Adrenal gland (tissue), 9 donors: ENCODE measurements at regions not wholly inside any gene's neighbourhood (a gene's known extent, or its start where the extent isn't known, plus 50 kb on each side); places are given as distances from the start of the nearest gene placed in this dataset.

Experiments used
- DNase-seq, 7 donors: peaks; one replicate each; pipeline ENCODE4 v3.0.0-alpha.2; 2019 to 2020
- H3K27ac ChIP-seq, 5 donors: fragments of 200-600 bp; sonication (generic) in 4 of 5; 1 replicate in 3 of 5; 2 replicates in 2 of 5; pipeline versions ENCODE4 v1.5.1 to v1.8.0; 2016 to 2020; ENCODE audit warnings: mild to moderate bottlenecking in 1 of 5
- H3K27me3 ChIP-seq: fragments of 200-600 bp; 2 replicates; pipeline ENCODE4 v1.8.0; 2021
- H3K36me3 ChIP-seq, 2 donors: fragments of 200-600 bp; replicated peaks in 1 of 2; 1 replicate in 1 of 2; 2 replicates in 1 of 2; pipeline versions ENCODE4 v1.5.1 to v1.8.0; 2018 to 2022
- H3K4me1 ChIP-seq, 2 donors: fragments of 200-600 bp; replicated peaks in 1 of 2; 1 replicate in 1 of 2; 2 replicates in 1 of 2; pipeline versions ENCODE4 v1.5.1 to v1.8.0; 2018 to 2021
- H3K4me3 ChIP-seq, 4 donors: fragments of 200-600 bp; sonication (generic) in 3 of 4; one replicate each; pipeline ENCODE4 v1.5.1; 2016 to 2018
- H3K9me3 ChIP-seq, 3 donors: fragments of 200-600 bp; sonication (generic) in 1 of 3; replicated peaks in 1 of 3; 1 replicate in 2 of 3; 2 replicates in 1 of 3; pipeline versions ENCODE4 v1.5.1 to v1.8.0; 2016 to 2021
- POLR2A ChIP-seq, 2 donors: fragments of 450-650 bp; IDR thresholded peaks; one replicate each; pipeline ENCODE4 v1.6.1; 2017; ENCODE audit warnings: antibody characterized with exemption in 2 of 2, mild to moderate bottlenecking in 2 of 2, moderate library complexity in 1 of 2
- WGBS, 4 donors: extraction: QIAGEN DNeasy Blood & Tissue Kit in 2 of 4; methylation state at CpG; one replicate each; pipeline versions ENCODE4 v1.1.5 to v1.1.7; 2013 to 2017; 5-methylcytosine and 5-hydroxymethylcytosine counted together
- intact Hi-C, 2 donors: fragments of 100-400 bp; cut with DNase I; formaldehyde crosslinking; loops; one replicate each; pipeline versions ENCODE4 v1.14.1 to v1.15.0; 2022 to 2023
- TF ChIP-seq, protein P1 (sequence below), 6 experiments: fragments of 450-650 bp in 4 of 6; fragments of 200-600 bp in 2 of 6; sonication (generic) in 1 of 6; IDR thresholded peaks; 1 replicate in 5 of 6; 2 replicates in 1 of 6; pipeline versions ENCODE4 v1.5.1 to v1.8.0; 2016 to 2021; ENCODE audit warnings: antibody characterized with exemption in 6 of 6, mild to moderate bottlenecking in 2 of 6, moderate library complexity in 1 of 6
- donor health status: healthy with polysubstance abuse.
- donor health status: Bipolar disorder and iron deficiency.
- donor health status: DM: yes; HTN: yes; CAD: no.
- donor health status: DM: no; HTN: no; CAD: no.
- donor health status: DM: no; HTN: no; CAD: no.

DNA sequence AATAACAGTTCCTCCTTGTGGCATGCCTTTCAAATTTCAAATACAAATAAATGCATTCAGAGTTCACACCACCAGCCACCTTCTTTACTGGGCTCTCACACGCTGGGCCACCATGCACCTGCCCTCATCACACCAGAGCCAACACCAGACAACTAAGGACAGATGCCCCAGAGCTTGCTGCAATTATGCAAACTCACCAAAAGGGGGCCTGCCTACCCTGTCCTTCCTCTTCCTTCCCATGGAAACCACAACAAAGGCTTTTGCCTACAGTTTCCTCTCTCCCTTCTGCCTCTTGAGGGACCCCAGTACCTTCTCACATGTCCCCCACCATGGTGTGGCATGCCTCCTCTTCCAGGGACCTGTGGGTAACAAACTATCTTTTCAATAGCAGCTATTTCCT, 1333.9 kb upstream of the TENM3 start:
- no peak overlapping the region for H3K27ac ChIP-seq
- H3K4me1 ChIP-seq, result no peaks in the 10 kb centered on the region
- no peak overlapping the region for H3K4me3 ChIP-seq
- no peak for DNase-seq
- TF ChIP-seq POLR2A (IDR thresholded peaks at IDR 0.05), result no peak
- TF ChIP-seq, protein P1, sequence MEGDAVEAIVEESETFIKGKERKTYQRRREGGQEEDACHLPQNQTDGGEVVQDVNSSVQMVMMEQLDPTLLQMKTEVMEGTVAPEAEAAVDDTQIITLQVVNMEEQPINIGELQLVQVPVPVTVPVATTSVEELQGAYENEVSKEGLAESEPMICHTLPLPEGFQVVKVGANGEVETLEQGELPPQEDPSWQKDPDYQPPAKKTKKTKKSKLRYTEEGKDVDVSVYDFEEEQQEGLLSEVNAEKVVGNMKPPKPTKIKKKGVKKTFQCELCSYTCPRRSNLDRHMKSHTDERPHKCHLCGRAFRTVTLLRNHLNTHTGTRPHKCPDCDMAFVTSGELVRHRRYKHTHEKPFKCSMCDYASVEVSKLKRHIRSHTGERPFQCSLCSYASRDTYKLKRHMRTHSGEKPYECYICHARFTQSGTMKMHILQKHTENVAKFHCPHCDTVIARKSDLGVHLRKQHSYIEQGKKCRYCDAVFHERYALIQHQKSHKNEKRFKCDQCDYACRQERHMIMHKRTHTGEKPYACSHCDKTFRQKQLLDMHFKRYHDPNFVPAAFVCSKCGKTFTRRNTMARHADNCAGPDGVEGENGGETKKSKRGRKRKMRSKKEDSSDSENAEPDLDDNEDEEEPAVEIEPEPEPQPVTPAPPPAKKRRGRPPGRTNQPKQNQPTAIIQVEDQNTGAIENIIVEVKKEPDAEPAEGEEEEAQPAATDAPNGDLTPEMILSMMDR (IDR thresholded peaks at IDR 0.05), result no peak
- whole genome bisulfite sequencing, 4 donors, result 82 to 96% (median 85%) methylated on average over 1 of the region's 1 CpG
- H3K9me3 ChIP-seq, result no peaks in the 10 kb centered on the region
- no peaks in the 10 kb centered on the region for H3K27me3 ChIP-seq
- intact Hi-C loops, result no loop called here
- no peaks in the 10 kb centered on the region for H3K36me3 ChIP-seq

DNA sequence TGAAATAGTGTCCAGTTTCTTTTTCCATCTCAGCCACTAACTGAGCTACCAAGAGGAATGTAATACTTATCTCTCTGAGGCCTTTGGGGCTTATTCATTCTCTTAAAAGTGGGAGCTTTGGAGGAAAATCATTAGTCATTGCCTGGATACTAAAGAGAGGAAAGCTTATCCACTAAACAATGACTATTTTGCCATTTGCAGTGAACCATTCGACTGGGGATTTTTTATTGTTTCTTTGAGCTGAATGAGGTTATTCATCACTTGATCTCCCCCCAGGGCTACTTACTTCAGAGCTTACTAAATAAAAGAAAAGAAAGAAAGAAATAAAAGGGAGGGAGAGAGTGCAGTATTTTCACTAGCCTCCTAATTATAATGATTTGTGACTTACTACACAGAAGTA, 1329.5 kb upstream of the TENM3 start:
- Histone ChIP-seq H3K4me1 (no peaks in the 10 kb centered on the region), H3K36me3 (no peaks in the 10 kb centered on the region), H3K27ac (peak overlapping the region in 1 of 5 donors; percentile 58), H3K9me3 (no peaks in the 10 kb centered on the region), H3K27me3 (no peaks in the 10 kb centered on the region), H3K4me3 (no peak overlapping the region)
- no peak for DNase-seq
- intact Hi-C loops, result no loop called here
- 28 to 41% (median 31%) methylated on average over 1 of the region's 1 CpG for WGBS, 4 donors
- no peak for TF ChIP-seq POLR2A (IDR thresholded peaks at IDR 0.05)
- TF ChIP-seq, protein P1 (IDR thresholded peaks at IDR 0.05), result no peak

DNA sequence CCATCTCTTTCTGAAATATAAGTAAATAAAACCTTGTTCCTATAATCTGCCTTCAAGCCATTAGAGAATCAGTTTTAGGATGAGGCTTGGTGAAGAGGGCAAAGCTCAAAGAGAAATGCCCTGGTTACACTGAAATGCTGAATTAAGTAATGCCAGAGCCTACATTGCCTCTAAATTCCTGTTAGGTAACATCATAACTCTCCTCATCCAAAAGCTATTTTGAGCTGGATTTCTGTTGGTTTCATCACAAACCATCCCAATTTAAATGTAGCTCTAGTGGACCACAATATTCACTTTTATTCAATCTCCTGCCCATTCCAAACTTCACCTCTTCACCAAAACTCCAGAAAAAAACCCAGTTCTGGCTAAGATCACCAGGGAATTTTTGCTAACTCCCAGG, 1319.7 kb upstream of the TENM3 start:
- no peaks in the 10 kb centered on the region for H3K9me3 ChIP-seq
- H3K27ac ChIP-seq, result no peak overlapping the region
- H3K27me3 ChIP-seq, result no peaks in the 10 kb centered on the region
- DNase-seq, result no peak
- no peak overlapping the region for H3K4me3 ChIP-seq
- no peaks in the 10 kb centered on the region for H3K36me3 ChIP-seq
- no peaks in the 10 kb centered on the region for H3K4me1 ChIP-seq
- intact Hi-C loops, result no loop called here
- TF ChIP-seq POLR2A (IDR thresholded peaks at IDR 0.05), result no peak
- TF ChIP-seq, protein P1 (IDR thresholded peaks at IDR 0.05), result no peak

DNA sequence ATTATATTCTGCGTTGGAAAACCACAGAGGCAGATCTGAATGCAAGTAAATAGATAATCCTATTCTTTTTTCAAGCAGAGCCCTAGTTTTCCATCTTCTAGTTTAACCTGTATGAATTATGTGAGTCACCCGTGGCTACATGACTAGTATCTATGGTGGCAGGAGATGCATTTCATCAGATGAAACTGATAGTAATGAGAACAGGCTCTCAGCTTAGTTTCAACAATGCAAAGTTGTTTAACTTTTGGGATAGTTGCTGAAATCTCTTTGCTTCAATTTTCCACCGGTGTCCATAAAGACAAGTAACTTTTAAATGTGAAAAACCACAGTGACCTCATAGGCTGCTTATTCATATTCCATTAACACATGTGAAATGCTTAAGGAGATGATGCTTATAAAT, 1317.4 kb upstream of the TENM3 start:
- Histone ChIP-seq H3K36me3 (no peaks in the 10 kb centered on the region), H3K4me3 (no peak overlapping the region)
- TF ChIP-seq, protein P1 (IDR thresholded peaks at IDR 0.05), result no peak
- TF ChIP-seq POLR2A (IDR thresholded peaks at IDR 0.05), result no peak

More for the DNA sequence above, 1317.4 kb upstream of the TENM3 start:
- WGBS, 4 donors, result 83 to 90% (median 90%) methylated on average over 3 of the region's 3 CpGs
- H3K27me3 ChIP-seq, result no peaks in the 10 kb centered on the region
- H3K4me1 ChIP-seq, result no peaks in the 10 kb centered on the region
- no peak overlapping the region for H3K27ac ChIP-seq
- H3K9me3 ChIP-seq, result no peaks in the 10 kb centered on the region
- DNase-seq, result no peak
- intact Hi-C loops, result no loop called here
